Femur (tissue), 1 donor: ENCODE measurements at regions not wholly inside any gene's neighbourhood (a gene's known extent, or its start where the extent isn't known, plus 50 kb on each side); places are given as distances from the start of the nearest gene placed in this dataset.
A peak's percentile ranks its signal among the peaks of the same experiment; 100 is the strongest.

ENCODE experiments used
- DNase-seq: peaks from one replicate; pipeline ENCODE4 v3.0.0-alpha.2; 2017

DNA sequence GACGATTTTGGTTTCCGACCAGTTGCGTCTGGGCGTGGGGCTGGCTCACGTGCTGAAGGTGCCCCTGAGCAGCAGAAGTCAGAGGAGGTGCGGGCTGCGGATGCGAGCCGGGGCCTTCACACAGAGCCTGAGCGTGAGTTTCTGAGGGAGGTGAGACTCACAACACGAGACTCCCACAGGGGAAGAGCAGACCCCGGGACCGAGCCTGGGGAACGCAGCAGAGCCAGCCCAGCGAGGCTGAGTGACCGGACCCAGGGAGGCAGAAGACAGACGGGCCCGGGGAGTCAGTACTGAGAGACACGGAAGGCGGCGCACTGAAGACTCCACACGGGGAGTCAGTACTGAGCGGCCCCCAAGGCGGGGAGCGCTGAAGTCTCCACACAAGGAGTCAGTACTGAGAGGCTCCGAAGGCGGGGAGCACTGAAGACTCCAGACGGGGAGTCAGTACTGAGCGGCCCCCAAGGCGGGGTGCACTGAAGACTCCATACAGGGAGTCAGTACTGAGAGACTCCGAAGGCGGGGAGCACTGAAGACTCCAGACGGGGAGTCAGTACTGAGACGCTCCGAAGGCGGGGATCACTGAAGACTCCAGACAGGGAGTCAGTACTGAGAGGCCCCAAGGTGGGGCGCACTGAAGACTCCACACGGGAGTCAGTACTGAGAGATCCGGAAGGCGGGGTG, 77.8 kb downstream of the DLL1 start:
- DNase-seq: peak; percentile 7

DNA sequence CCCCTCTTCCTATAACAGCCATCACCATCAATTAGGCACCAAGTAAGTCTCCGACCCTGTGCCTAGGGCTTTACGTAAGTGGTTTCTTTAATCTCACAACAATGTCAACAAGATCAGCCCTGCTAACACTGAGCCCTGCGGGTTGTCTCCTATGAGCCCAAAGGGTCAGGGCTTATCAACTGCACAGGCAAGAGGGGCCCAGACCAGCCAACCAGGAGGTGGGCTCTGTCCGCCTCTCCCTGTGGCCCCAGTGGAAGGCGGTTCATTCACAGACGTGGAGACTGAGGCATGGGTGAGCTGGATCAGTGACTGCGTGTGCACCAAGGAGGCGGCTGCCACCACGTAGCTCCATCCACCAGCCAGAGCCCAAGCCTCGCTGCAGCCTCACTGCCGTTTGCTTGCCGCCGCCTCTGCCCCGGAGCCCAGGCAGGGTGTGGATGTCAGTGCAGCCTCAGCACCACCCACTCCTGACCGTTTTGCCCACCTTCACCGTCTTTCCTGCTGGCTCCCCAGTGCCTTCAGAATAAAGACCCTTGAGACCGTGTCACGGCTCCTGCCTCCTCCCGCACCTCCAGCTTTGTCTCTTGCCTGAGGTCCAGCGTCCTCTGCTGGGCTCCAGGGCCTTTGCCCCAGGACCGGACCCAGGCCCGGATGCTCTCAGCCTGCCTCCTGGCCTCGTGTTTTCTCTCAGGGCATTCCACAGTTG, 78.7 kb downstream of the DLL1 start:
- peak; percentile 10 for DNase-seq

DNA sequence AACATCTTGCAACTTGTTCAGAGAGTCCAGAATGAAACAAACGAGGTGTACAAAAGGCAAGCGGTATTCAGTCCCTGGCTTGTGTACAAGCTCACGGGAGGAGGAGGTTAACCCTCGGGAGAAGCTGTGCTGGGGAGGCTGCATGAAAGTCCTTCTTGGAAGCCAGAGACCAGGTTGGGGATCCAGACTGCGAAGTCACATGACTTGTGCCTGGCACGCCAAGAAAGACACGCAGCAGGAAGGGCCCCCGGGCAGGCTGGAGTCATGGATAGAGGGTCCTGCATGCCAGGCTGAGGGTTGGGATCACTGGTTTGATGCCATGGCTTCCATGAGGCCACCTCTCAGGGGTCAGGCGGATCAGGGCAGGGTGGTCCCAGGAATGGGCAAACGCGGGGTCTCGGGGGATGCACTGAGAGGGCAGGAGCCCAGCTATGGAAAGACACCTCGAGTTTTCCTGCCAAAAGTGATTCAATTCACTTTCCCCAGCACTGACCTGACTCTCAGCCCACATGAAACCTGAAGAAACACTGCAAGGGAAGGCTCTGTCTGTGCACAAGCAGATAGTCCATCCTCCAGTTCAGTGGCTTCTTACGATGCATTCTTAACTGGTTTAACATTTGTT, 79.4 kb downstream of the DLL1 start:
- peak; percentile 5 for DNase-seq

DNA sequence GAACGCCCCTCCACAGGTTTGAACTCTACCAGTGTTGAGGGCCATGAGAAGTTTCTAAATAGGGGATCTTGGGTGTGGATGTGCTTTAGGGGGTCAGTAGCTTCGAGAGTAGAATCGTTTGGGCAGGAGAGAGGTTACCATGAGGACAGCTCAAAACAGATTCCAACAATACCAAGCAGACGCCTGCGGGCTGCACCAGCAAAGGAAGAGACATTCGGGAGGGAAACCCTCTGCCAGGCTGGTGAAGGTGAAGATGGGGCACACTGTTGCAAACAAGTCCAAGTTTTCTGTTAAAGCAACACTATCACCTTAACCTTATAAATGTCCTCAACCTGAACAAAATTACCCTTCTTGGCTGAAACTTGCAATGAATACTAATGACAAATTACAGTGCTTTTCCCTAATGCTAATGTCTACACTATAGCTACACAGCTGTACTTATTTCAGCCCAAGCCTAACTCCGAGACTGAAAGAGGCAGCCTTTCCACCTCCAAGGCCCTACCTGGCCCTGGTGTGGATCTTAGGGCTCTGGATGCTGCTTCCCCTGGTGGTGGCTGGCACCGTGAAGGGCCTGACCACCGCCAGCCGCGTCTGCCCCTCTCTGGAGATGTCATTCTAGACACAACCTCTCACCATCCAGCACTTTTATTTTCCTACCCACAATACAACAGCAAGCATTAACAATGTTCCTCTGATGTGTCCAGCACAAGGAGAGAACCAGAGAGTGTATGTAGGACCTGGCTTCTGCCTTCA, 80.1 kb downstream of the DLL1 start:
- peak; percentile 5 for DNase-seq

DNA sequence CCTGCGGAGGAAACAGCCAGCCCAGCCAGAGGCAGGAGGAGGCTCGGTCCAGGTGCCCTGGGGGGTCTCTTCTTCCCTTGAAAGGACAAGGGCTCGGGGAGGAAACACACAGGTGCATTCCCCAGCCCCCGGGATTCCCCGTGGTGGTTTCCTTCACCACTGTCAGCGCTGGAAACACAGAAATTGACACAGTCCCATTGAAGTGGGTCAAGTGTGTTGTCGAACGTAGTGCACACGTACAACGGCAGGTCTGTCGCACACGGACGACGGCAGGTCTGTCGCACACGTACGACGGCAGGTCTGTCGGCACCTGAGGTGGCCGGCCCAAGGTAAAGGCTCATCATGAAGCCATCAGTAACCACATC, 80.9 kb downstream of the DLL1 start:
- peak; percentile 9 for DNase-seq

DNA sequence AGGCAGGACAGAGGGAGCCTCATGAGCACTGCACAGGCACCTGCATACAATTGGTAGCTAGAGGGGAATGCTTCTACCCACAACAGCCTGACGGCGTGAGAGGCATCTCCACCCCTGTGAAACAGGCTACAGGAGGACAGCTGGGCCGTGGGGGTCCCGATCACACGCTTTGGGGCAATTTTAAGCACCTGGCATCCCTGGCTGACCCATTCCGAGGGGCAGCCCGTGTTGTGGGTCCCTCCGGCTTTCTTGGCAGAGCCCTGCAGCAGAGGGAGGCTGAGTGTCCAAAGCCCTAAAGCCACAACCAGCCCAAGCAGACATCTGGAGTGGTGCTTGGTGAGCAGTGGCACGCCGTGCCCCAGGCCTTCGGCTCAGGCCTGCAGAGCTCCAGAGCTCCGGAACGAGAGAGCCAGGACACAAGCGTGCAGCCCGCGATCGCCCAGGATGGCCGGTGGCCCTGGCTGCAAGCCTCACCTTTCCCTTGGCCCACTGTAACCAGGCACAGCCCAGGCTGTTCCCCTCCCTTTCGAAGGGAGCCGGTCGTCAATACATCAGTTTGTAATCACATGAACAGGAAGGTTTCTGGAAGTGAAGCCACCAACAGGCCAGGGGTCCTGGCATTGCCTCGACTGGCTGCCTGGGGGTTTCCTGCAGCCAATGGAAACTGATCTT, 81.4 kb downstream of the DLL1 start:
- DNase-seq: peak; percentile 8

DNA sequence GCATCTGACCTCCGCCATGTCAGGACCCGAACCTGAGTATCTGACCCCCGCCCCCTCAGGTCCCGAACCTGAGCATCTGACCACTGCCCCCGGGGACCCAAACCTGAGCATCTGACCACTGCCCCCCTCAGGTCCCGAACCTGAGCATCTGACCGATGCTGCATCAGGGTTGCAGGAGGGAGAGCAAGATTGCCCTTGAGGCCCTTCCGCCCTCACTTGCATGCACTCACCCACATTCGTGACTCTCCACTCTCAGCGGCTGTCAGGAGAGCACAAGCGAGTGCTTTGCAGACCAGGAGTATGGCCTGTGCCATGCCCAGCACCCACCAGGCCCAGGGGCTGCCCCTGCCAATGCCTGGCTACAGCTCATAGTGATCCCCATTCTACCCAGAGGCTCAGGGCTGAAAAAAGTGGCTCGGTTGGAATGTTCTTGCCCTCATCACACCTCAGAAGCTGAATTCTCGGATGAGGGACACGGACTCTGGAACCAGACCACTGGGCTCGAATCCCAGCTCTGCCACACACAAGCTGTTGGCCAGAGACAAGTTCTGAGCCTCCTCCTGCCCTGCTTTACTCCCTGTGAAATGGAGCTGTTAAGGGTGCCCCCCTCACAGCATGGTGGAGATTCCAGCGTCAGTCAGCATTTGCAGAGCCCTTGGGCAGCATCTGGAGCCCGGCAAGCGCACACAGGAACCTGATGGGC, 82.1 kb downstream of the DLL1 start:
- DNase-seq: peak; percentile 11

DNA sequence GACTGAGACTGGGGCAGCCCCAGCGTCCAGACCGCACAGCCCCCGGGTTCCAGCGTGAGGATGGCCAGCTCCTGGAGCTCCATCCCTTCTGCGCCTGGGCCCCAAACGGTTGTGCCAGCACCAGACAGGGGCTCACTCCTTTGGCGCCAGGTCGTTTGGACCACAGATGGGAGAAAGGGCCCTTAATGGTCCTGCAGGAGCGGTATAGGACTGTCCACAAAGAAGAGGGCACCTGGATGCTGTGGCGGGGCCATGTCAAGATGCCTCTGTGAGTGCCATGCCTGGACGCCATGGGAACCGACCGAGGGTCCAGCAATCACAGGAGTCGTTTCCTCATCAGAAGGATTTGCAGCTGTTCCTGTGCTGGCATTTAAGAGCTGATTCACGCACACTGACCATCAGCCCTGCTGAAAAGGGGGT, 82.7 kb downstream of the DLL1 start:
- no peak for DNase-seq

DNA sequence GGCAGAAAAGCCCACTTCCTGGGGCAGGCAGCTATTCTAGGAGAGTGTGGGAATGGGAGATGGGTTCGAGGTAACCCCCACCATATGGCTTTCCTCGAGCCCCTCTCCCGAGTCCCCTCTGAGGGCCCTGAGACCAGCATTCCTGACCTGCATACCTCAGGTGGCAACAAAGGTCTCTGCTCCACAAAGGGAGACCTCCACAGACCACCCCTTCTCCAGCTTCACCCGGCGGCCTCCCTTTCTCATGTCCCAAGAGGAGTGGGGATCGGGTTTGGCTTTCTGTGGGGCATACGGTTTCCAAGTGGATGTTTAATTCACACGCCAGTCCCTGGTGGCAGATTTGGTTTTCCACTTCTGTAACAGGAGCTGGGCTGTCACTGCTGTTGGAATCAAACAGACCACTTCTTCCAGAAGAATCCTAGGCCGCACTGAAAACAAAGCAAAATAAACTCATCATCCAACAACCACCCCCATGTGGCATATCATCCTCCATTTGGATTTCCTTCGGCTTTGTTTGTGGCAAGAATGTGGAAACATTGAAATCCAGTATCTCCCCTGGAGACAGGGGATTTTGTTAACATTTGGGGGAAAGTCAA, 83.2 kb downstream of the DLL1 start:
- peak; percentile 28 for DNase-seq

DNA sequence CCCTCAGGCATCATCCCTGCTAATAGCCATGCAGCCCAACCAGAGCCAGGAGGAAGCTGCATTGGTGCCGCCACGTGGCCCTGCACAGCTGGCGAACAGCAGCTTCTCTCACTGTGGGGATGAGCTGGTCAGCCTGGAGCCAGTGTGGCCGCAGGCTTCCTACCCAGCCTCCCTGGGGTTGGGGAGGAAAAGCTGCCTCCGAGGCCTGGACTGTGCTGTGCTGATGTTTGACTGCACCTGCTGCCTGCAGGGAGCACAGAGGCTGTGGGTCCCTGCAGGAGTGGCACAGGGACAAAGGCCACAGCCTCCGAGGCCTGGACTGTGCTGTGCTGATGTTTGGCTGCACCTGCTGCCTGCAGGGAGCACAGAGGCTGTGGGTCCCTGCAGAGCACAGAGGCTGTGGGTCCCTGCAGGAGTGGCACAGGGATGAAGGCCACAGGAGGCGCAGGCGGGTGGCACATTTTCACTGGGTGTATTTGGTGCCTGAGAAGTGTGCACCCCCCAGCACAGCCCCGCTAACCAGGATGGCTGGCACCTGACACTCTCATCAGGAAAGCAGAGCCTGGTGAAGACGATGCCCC, 83.9 kb downstream of the DLL1 start:
- peak; percentile 20 for DNase-seq

DNA sequence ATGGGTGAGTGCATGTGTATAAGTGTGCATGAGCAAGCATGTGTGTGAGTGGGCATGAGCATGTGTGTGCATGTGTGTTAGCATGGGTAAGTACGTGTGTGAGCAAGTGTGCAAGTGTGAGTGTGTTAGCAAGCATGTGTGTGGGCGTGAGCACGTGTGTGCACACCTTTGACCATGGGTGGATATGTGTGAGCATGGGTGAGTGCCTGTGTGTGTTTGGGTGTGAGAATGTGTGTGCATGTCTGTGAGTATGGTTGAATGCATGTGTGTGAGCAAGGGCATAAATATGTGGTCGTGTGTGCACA, 84.6 kb downstream of the DLL1 start:
- DNase-seq: no peak

DNA sequence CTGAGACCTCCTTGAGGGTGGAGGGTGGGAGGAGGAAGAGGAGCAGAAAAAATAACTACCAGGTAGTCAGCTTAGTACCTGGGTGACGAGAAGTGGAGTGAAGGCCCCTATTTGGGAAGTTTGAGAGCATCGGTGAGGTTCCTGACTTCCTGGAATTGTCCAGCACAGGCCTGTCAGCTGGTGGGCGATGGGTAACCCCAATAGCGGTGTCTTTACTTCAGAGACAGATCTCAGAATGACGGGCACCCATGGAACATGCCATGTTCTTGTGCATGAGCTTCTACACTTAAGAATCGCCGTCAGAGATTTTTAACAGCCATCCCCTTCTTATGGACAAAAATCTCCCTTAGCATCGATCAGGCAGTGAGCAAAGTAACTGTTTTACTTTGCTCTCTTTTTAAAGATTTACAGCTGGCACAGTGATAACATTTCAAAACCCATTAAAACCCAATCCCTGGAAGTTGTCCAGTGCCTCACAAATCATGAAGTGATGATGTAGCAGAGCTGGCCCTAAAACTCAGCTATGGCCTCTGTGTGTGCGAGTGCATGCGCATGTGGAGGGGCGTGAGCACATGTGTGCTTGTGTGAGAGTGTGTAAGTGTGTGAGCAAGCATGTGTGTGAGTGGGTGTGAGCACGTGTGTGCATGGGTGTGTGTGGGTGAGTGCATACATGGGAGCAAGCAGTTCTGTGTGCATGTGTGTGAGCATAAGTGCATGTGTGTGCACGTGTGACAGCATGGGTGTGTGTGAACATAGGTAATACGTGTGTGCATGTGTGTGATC, 85.2 kb downstream of the DLL1 start:
- peak; percentile 6 for DNase-seq

DNA sequence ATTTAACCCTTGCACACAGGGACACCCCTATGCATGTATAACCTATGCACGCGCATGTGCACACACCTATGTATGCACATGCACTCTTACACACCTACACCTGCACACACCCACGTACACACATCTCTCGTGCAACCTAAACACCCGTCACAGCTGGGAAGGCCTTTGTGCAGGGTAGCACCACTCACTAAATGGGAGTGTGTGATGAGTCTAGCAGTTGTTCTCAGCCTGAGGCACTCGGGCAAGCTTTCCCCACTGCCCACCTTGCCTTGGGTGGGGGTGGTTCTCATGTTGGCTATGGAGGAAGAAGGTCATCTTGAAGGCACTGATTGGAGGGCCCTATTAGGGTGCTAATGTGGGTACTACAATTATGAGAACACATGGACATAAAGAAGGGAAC, 85.8 kb downstream of the DLL1 start:
- peak; percentile 6 for DNase-seq

DNA sequence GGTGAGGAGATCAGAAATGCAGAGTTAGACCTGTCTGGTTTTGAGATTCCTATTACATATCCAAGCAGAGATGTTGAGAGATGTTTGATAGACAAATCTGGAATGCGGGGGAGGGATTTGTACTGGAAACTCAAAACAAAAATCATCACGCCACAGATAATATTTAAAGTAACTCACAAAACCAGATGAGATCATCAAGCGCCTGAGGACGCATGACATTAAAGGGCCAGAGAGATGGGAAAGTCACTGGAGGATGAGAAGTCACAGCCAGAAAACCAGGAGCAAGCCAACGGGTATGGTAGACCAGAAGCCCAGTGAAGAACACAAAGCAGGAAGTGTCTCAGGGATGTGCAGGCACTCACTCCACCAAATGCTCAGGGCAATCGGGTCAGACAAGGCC, 87.7 kb downstream of the DLL1 start:
- no peak for DNase-seq

DNA sequence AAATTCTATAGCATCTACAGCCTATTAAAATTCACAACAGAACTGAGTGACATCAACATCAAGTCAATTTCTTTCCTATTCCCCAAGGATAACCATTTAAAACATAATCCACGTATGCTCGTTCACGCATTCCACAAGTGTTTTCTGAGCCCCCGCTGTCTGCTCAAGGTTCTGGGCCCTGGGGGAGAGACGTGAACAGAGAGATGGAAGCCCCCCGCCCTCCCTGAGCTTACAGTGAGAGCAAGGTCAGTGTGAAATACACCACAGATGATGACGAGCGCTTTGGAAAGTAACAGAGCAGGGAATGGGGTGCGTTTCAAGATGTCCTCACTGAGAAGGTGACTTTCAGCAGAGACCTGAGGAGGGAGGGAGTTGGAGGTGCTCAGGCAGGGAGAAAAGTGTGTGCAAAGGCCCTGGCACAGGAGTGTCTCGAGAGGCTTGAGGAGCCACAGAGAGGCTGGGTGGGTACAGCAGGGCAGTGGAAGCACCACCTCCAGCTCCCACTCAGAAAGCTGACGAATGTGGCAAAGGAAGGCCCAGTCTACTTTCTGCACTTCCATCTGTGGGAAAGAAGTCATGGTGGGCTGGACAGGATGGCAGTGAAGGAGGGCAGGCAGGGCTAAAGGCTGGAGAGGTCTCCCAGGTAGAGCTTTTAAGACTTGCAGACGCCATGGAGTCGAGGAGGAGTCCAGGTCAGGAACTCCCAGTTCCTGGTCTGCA, 88.3 kb downstream of the DLL1 start:
- DNase-seq: no peak

DNA sequence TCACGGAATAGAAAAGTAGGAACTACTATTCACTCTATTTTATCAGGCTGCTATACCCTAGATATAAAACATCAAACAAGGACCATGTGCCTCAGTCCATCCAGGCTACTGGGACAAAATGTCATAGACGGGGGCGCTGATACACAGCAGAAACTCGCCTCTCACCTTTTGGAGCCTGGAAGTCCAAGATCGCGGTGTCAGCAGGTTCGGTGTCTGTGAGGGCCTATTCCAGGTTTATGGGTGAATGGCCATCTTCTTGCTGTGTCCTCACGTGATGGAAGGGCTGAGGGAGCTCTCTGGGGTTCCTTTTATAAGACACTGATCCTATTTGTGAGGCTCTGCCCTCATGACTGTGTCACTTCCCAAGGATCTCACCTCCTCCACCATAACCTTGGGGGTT, 89.5 kb downstream of the DLL1 start:
- no peak for DNase-seq

DNA sequence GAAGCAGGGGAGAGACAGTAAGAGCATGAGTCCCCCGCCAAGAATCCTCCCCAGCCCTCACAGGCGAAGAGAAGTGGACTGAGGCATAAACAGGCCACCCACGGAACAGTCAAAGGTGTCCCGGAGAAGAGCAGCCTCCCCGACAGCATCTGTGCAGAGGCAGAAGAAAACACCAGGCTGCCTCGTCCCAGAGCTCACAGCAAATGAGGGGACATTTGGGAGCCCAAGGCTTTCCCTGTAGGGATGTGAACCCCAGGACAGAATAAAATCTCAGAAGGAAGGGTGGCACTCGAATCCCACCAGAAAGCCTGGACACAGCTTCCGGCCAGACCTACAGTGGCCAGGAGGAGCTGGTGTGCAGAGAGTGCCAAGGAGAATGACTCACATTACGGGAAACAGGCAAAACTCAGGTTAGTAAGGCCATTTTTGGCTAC, 90.4 kb downstream of the DLL1 start:
- peak; percentile 14 for DNase-seq

DNA sequence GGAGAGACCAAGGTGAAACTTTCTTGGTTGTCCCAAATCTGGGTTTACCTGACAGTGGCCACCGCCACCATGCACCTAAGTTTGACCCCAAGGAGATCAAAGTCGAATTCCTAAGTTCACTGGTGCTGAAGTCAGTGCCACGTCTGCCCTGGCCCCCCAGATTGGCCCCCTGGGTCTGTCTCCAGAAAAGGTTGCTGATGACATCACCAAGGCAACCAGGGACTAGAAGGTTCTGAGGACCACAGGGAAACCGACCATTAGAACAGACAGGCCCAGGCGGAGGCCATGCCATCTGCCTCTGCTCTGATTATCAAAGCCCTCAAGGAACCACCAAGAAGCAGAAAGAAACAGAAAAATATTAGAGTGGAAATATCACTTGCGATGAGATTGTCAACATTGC, 91.2 kb downstream of the DLL1 start:
- DNase-seq: peak; percentile 4

DNA sequence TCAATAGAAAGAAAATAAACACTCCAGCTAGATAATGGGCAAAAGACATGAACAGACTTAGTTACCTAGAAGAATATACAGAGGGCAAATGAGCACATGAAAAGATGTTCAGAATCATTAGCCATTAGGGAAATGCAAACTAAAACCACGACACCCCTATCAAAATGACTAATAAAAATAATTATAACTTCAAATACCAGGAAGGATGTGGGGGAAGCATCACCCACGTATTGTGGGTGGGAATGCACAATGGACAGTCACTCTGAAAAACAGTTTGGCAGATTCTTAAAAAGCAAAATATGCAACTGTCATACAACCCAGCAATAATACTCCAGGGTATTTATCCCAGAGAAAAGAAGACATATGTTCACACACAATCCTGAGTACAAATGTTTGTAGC, 92.6 kb downstream of the DLL1 start:
- DNase-seq: no peak

DNA sequence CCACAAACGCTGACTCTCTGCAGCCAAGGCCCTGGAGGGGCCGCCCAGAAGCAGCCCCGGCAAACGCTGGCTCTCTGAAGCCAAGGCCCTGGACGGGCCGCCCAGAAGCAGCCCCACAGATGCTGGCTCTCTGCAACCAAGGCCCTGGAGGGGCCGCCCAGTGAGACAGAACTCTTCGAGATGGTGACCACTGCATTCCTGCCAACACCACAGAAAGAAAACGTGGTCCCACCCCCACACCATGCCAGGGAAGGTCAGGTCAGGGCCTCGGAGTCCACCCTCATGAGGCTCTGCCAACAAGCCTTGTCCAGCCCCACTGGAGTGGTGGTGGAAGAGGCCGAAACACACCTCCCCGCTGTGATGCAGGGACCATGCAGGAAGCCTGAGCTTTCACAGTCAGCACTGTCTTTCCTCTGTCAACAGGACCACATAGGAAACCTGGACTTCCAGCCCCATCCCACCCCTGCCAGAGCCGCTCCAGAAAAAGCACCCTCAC, 97.5 kb downstream of the DLL1 start:
- no peak for DNase-seq
